ENCODE measurements at regions not wholly inside any gene's neighbourhood (a gene's known extent, or its start where the extent isn't known, plus 50 kb on each side); places are given as distances from the start of the nearest gene placed in this dataset.
"Not testable (repeated sequence)": the region's sequence is repeated elsewhere in the genome, so short reads cannot be mapped to it uniquely, and the experiment has no call there.

GRCh38 chr2:161480123-161480522 lies 64.0 kb downstream of the TBR1 start:
- DNase-seq, result no peak

DNA sequence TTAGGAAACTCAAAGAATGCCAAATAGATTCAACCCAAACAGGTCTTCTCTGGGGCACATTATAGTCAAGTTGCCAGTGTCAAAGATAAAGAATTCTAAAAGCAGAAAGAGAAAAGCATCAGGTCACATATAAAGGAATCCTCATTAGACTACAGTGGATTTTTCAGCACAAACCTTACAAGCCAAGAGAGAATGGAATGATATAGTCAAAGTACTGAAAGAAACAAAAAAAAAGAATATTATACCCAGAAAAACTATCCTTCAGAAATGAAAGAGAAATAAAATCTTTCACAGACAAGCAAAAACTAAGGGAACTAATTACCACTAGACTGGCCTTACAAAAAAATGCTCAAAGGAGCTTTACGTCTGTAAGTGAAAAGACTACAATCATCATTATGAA lies 65.5 kb downstream of the TBR1 start:
- no peak for DNase-seq

- no peak for DNase-seq
Observed at GRCh38 chr2:161484061-161484460, 68.0 kb downstream of the TBR1 start.

DNA sequence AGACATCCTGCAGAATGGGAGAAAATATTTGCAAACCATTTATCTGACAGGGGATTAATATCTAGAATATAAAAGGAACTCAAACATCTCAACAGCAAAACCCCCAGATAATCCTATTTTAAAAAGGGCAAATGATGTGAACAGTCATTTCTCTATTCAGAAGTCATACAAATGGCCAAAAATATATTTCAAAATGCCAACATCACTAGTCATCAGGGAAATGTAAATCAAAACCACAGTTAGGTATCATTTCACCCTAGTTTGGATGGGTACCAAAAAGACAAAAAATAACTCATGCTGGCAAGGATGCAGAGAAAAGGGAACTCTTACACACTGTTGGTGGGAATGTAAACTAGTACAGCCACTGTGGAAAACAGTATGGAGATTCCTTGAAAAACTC lies 70.0 kb downstream of the TBR1 start:
- DNase-seq, result no peak

DNA sequence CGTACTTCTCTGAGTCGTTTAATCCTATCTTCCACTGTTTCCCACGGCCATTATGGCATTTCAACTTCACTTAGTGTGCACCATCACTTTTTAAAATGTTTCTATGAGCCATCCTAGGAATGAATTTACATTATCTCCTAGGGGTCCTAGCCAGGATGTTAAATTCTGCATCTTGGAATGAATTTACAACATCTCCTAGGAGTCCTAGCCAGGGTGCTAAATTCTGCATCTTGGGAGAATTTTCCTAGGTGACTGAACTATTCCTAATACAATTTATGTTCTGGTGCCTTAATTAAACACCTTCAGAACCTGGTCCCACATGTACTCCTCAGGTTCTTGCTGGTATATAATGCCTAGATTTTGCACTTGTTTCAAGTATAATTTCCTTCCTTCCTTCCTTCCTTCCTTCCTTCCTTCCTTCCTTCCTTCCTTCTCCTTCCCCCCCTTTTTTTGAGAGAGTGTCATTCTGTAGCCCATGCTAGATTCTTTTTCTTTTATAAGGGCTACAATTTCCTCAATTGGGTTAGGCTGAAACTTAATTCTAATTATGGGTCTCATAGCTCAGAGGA lies 72.1 kb downstream of the TBR1 start:
- no peak for DNase-seq

DNA sequence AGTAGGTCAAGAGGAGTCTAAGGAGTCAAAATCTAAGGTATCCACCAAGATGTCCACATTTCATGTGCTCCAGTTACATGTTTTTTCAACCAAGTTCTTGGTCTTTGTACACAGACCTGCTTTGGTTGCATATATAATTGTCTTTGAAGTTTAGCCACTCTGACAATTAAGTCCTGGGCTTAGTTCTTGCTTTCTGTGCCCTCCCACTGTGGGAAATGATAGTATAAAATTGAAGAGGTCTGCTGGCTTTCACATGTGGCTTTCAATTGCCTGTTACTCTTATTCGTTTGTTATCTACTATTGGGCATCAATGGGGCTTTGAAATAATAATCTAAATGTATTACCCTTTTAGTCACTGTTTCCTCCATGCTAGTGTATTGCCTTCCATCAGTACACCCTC lies 72.8 kb downstream of the TBR1 start:
- no peak for DNase-seq

DNA sequence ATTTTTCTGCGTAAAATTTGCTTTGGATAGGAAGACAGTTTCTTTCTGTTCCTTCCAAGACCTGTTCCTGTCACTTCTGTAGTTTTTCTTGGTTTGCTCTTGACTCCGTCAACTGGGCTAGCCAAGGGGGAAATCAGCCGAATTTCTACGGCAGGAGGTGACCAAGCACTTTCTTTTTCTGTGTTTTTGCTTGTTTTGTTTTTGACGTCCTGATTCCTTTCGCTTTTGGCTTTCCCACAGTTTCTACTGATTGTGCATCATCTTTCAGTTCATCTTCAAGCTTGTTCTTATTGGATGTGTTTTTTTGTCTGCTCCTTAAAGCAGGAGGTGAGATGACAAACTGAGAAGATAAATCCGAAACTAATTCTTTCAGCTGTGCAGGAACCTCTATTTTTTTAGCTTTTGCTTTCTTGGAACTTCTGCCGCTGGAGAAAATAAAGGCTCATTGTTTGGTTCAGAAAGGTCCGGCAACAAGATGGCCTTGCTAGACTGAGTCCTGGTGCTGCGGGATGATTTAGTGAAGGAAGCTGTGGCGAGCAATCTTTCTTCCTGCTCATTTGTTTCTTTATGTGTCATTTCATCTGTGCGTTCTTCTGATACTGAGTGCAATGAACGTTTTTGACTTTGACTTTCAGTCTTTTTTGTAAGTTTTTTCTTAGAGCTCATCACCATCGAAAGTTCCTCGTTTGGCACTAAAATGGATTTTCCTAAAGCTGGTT lies 85.0 kb downstream of the TBR1 start:
- not testable (repeated sequence) for DNase-seq

- DNase-seq, result not testable (repeated sequence)
Observed at GRCh38 chr2:161502279-161502678, 86.2 kb downstream of the TBR1 start.

DNA sequence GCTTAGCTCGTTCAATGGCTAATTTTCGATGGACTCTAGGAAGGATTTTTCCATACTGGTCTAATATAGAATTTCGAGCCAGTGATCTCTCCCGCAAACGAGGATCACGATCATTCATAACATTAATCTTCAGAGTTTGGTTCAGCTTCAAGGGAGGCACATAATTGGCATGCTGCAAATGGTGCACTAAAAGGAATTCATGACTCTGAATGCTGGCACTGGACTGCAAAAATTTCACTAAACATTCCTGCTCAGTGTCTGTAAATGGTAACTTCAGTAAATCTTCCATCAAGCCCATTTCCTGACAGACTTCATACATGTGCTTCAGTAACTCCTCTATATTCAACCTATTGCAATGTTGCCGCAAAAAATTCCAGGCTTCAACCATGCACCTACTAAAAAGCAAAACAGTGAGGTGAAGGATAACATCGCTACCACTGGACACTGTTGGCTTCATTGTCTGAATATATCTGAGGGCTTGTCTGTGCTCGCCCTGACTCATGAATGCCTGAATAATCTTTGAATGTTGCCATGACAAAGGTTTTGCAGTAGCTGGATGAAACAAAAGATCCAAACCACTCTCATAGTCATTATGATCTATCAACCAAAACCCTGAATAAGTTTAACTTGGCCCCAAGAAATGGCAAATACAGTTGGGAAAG lies 88.7 kb downstream of the TBR1 start:
- peak; percentile 35 for DNase-seq

DNA sequence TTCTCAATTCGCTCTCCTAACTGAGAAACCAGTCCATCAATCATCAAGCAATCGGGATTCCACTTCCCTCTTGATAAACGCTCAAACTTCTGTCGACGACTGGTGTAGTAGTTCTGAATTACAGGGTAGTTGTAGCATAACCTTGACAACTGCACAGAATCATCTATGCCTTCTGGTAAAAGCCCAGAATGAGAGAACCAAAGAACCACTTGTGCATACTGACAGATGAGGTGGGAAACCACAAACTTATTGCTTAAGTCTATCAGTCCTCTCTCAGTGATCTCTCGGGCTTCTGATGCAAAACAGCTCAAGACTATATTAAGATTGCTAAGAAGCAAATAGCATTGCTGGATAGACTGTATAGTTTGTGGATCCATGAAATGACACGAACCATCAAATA lies 89.4 kb downstream of the TBR1 start:
- not testable (repeated sequence) for DNase-seq

- not testable (repeated sequence) for DNase-seq
Observed at GRCh38 chr2:161513295-161514032, 97.4 kb downstream of the TBR1 start.

DNA sequence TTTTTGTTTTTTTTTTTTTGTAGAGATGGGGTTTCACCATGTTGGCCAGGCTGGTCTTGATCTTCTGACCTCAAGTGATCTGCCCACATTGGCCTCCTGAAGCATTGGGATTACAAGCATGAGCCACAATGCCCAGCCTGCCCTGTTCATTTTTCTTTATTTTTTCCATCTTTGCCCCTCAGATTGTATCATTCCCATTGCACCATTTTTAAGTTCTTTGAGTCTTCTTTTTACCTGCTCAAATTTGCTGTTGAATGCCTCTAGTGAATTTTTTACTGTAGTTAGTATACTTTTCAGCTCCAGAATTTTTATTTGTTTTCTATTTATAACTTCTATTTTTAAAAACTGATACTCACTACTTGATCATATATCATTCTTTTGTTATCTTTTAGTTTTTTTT lies 101.4 kb upstream of the SLC4A10 start:
- DNase-seq, result no peak

DNA sequence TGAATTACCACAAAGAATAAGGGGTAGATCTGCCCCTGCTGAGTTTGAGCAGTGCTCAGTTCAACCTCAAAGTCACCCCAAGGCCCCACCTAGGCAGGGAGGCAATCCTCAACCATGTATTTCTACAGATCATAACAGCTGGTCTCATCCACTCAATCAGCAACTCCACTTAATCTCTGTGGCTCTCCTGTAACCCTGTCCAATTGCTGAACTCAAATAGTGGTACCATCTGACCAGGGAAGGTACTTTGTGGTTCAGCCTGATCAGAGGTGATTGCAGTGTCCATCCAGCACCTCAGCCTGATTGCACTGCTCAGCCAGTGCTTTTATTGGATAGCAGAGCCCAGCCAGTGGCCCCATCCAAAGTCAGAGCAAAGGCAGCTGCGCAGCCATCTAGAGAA lies 91.0 kb upstream of the SLC4A10 start:
- DNase-seq, result no peak

GRCh38 chr2:161546635-161547034 lies 77.6 kb upstream of the SLC4A10 start:
- no peak for DNase-seq

- no peak for DNase-seq
Observed at GRCh38 chr2:161547130-161547529, 77.1 kb upstream of the SLC4A10 start.

- no peak for DNase-seq
Observed at GRCh38 chr2:161552015-161552414, 72.2 kb upstream of the SLC4A10 start.

- DNase-seq, result no peak
Observed at GRCh38 chr2:161555826-161556225, 68.4 kb upstream of the SLC4A10 start.

- DNase-seq, result no peak
Observed at GRCh38 chr2:161556440-161556839, 67.8 kb upstream of the SLC4A10 start.

GRCh38 chr2:161557538-161557937 lies 66.7 kb upstream of the SLC4A10 start:
- DNase-seq, result peak; percentile 56

DNA sequence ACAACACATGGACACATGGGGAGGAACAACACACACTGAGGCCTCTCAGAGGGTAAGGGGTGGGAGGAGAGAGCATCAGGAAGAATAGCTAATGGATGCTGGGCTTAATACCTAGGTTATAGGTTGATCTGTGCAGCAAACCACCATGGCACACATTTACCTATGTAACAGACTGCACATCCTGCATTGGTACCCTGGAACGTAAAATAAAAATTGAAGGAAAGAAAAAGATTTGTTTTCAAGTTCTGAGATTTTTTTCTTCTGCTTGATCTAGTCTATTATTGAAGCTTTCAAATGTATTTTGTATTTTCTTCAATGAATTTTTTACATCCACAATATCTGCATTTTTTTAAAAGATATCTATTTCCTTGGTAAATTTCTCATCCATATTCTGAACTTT lies 59.3 kb upstream of the SLC4A10 start:
- no peak for DNase-seq

DNA sequence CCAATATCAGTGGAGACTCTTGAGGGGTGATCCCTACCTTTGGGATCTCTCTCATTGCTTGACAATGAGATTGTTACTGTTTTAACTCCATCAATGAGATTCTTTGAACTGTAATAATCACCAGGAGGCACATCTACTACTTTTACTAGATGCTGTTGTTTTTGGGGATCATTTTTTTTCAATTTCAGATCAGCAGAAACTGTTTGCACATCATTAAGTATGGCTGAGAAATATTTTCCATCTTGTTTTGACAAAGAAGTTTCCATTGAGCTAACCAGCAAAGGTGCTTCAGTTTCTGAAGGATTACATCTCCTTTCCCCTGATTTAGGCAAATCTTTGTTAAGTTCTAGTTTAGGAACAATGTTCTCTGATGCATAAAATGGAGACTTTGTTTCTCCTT lies 54.8 kb upstream of the SLC4A10 start:
- no peak for DNase-seq

DNA sequence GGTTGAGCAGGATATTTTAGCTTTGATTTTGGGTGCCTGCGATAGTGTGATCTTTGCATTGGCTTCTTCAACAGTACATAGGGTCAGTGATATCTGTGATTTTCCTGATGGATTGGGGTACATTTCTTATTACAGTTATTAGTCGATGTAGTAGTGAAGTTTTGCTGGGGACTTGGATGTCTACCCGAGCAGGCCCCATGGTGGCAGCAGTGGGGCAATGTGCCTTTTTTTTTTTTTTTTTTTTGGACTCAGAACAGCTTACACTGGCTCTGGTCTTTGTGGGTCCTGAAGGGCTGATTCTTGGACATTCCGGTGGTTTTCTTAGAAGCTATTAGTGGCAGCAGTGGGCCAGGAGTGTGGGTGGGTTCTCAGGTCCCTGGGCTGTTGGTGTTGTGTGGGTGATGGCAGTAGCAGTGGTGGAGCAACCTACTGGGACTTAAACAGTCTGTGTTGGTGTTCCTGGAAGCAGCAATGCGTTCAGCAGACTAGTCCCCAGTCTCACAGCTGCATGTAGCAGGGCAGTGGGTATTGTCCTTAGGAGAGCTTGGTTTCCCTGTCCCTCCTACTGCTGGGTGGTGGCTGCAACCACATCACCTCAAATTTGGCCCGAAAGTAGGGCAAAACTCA lies 53.7 kb upstream of the SLC4A10 start:
- DNase-seq, result no peak

GRCh38 chr2:161571051-161571429 lies 53.2 kb upstream of the SLC4A10 start:
- no peak for DNase-seq
